ENCODE measurements at regions not wholly inside any gene's neighbourhood (a gene's known extent, or its start where the extent isn't known, plus 50 kb on each side); places are given as distances from the start of the nearest gene placed in this dataset.

GRCh38 chr1:94304553-94304952 is 67.2 kb upstream of the ARHGAP29 start:
- TF ChIP-seq ARNTL (CRISPR knock-in tag; IDR thresholded peaks at IDR 0.05; ENCODE audit: borderline replicate concordance, low read depth) (no peak), RARB (CRISPR knock-in tag; IDR thresholded peaks at IDR 0.05) (no peak), ZNF70 (CRISPR knock-in tag; IDR thresholded peaks at IDR 0.05) (no peak), POU6F1 (CRISPR knock-in tag; IDR thresholded peaks at IDR 0.05; ENCODE audit: borderline replicate concordance, low read depth) (no peak)

Measured in SK-N-SH treated with all-trans-retinoic acid at 6 μM for 48 hours (cell line).